ENCODE measurements at regions not wholly inside any gene's neighbourhood (a gene's known extent, or its start where the extent isn't known, plus 50 kb on each side); places are given as distances from the start of the nearest gene placed in this dataset.

DNA sequence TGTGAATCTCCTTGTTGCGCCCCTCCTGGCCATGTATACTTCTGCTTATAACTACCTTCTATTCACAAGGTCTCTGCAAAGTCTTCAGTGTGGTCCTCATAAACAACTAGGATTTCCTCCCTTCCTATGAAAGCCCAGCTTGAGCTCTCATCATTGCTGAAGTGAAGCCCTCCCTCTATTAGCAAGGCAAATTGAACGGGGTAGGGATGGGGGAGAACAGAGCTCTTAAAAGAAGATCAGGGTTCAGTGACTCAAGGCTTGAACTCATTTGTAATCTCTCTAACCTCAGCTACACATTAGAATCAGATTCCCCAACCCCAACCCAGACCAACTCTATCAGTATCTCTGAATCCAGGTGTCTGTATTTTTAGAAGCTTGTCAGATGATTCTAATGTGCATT, 88.3 kb upstream of the ST8SIA2 start:
- H3K4me3 ChIP-seq (ENCODE audit: low read length), result no peak overlapping the region
- no peaks in the 10 kb centered on the region for H3K36me3 ChIP-seq (ENCODE audit: control insufficient read depth, low read length)
- H3K79me2 ChIP-seq (ENCODE audit: control insufficient read depth, low read length), result no peaks in the 10 kb centered on the region
- TF ChIP-seq, protein P1, sequence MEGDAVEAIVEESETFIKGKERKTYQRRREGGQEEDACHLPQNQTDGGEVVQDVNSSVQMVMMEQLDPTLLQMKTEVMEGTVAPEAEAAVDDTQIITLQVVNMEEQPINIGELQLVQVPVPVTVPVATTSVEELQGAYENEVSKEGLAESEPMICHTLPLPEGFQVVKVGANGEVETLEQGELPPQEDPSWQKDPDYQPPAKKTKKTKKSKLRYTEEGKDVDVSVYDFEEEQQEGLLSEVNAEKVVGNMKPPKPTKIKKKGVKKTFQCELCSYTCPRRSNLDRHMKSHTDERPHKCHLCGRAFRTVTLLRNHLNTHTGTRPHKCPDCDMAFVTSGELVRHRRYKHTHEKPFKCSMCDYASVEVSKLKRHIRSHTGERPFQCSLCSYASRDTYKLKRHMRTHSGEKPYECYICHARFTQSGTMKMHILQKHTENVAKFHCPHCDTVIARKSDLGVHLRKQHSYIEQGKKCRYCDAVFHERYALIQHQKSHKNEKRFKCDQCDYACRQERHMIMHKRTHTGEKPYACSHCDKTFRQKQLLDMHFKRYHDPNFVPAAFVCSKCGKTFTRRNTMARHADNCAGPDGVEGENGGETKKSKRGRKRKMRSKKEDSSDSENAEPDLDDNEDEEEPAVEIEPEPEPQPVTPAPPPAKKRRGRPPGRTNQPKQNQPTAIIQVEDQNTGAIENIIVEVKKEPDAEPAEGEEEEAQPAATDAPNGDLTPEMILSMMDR (IDR thresholded peaks at IDR 0.05; ENCODE audit: low read depth, low read length, poor library complexity, severe bottlenecking), result no peak
- TF ChIP-seq EZH2phosphoT487 (IDR thresholded peaks at IDR 0.05; ENCODE audit: borderline replicate concordance, low read length), result no peak
- H3K9me3 ChIP-seq (ENCODE audit: control insufficient read depth, insufficient read depth, low read length), result no peaks in the 10 kb centered on the region
- 0 out of 2 replicates have a peak, but pooled peaks cover 6% of the 10 kb centered on the region for H3K27me3 ChIP-seq (ENCODE audit: control insufficient read depth, low read length)
- no peaks in the 10 kb centered on the region for H3K9me2 ChIP-seq (replicated peaks; ENCODE audit: control insufficient read depth, low read length)
- no peaks in the 10 kb centered on the region for H4K20me1 ChIP-seq (ENCODE audit: control insufficient read depth, insufficient read depth, low read depth, low read length)
- no peak overlapping the region for H3K27ac ChIP-seq (ENCODE audit: low read depth, low read length)
- no peak overlapping the region for H3K4me2 ChIP-seq (ENCODE audit: low read length)
- no peaks in the 10 kb centered on the region for H3F3A ChIP-seq (ENCODE audit: control insufficient read depth, insufficient read depth)
- H3K4me1 ChIP-seq (ENCODE audit: control insufficient read depth, low read length), result no peaks in the 10 kb centered on the region

DNA sequence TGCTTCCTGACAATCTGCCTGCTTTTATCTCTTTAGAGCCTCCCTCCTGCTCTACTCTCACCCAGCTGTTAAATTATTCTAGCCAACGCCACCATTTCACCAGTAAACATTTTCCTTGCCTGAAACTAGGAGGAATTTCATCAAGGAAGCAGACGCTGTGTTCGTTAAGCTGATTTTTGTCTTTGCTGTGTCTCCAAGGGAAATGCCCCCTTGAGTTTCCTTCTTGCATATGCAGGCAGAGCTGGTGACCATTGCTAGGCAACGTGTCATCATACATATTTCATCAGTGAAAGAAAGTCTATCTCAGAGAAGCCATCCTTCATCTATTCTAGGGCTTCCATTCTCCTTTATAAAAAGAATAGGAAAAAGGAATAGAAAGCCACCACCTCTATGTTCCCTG, 87.0 kb upstream of the ST8SIA2 start:
- Histone ChIP-seq H3K36me3 (ENCODE audit: control insufficient read depth, low read length) (no peaks in the 10 kb centered on the region), H3K27ac (ENCODE audit: low read depth, low read length) (no peak overlapping the region), H3K4me1 (ENCODE audit: control insufficient read depth, low read length) (no peaks in the 10 kb centered on the region), H3K4me2 (ENCODE audit: low read length) (no peak overlapping the region), H3K79me2 (ENCODE audit: control insufficient read depth, low read length) (no peaks in the 10 kb centered on the region), H3K27me3 (ENCODE audit: control insufficient read depth, low read length) (0 out of 2 replicates have a peak, but pooled peaks cover 6% of the 10 kb centered on the region), H3F3A (ENCODE audit: control insufficient read depth, insufficient read depth) (no peaks in the 10 kb centered on the region), H3K9me3 (ENCODE audit: control insufficient read depth, insufficient read depth, low read length) (no peaks in the 10 kb centered on the region), H3K4me3 (ENCODE audit: low read length) (no peak overlapping the region), H4K20me1 (ENCODE audit: control insufficient read depth, insufficient read depth, low read depth, low read length) (no peaks in the 10 kb centered on the region), H3K9me2 (replicated peaks; ENCODE audit: control insufficient read depth, low read length) (no peaks in the 10 kb centered on the region)
- TF ChIP-seq, protein P1 (IDR thresholded peaks at IDR 0.05; ENCODE audit: low read depth, low read length, poor library complexity, severe bottlenecking), result no peak
- no peak for TF ChIP-seq EZH2phosphoT487 (IDR thresholded peaks at IDR 0.05; ENCODE audit: borderline replicate concordance, low read length)

DNA sequence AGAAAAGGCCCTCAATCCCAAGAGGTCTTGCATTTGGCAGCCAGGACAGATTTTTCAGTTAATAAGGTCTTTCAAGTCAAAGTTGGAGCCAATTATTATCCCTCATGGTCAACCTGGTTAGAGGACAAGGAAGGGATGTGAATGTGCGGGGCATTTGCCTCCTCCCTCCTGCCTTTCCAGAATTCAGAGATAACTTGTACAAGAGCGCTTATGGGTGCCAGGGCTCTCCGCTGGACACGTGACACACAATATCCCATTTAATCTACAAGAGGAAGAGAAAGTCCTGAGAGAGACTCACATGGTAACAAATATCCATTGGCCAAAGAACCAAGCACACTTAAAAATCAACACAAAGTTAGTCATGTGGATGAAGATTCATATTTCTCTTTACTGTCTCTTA, 78.5 kb upstream of the ST8SIA2 start:
- Histone ChIP-seq H3K79me2 (ENCODE audit: control insufficient read depth, low read length) (no peaks in the 10 kb centered on the region), H4K20me1 (ENCODE audit: control insufficient read depth, insufficient read depth, low read depth, low read length) (no peaks in the 10 kb centered on the region), H3K36me3 (ENCODE audit: control insufficient read depth, low read length) (no peaks in the 10 kb centered on the region), H3K9me2 (replicated peaks; ENCODE audit: control insufficient read depth, low read length) (no peaks in the 10 kb centered on the region), H3K9me3 (ENCODE audit: control insufficient read depth, insufficient read depth, low read length) (no peaks in the 10 kb centered on the region), H3K27ac (ENCODE audit: low read depth, low read length) (no peak overlapping the region), H3K4me3 (ENCODE audit: low read length) (no peak overlapping the region), H3K4me1 (ENCODE audit: control insufficient read depth, low read length) (no peaks in the 10 kb centered on the region), H3K4me2 (ENCODE audit: low read length) (no peak overlapping the region), H3F3A (ENCODE audit: control insufficient read depth, insufficient read depth) (no peaks in the 10 kb centered on the region), H3K27me3 (ENCODE audit: control insufficient read depth, low read length) (no peaks in the 10 kb centered on the region; the same call in 1 of the 2 replicates)
- TF ChIP-seq EZH2phosphoT487 (IDR thresholded peaks at IDR 0.05; ENCODE audit: borderline replicate concordance, low read length), result no peak
- TF ChIP-seq, protein P1 (IDR thresholded peaks at IDR 0.05; ENCODE audit: low read depth, low read length, poor library complexity, severe bottlenecking), result no peak

All from DOHH2 (cell line).